HEK293 (cell line): ENCODE measurements at regions not wholly inside any gene's neighbourhood (a gene's known extent, or its start where the extent isn't known, plus 50 kb on each side); places are given as distances from the start of the nearest gene placed in this dataset.

ENCODE experiments used
- CTCF ChIA-PET: fragments of 350-600 bp; formaldehyde crosslinking; extraction: SDS; loops from one replicate; lab custom pipeline; 2021; ENCODE audit warnings: antibody characterized with exemption; lab: Yijun Ruan, JAX
- POLR2A ChIA-PET: fragments of 300-600 bp; formaldehyde crosslinking; extraction: SDS; loops from one replicate; lab custom pipeline; 2020; ENCODE audit warnings: antibody characterized with exemption, inconsistent platforms; lab: Yijun Ruan, JAX
- H3K27ac ChIP-seq: fragments of 200-500 bp; sonication (Bioruptor generic); 2 replicates; pipeline ENCODE4 v1.5.1; 2014; ENCODE audit warnings: low read depth, low read length, control low read depth, inconsistent platforms; ENCODE audit errors: extremely low read depth
- H3K36me3 ChIP-seq, 2 experiments: fragments of 200-500 bp in 1 of 2; sonication (Bioruptor generic) in 1 of 2; 1 replicate in 1 of 2; 2 replicates in 1 of 2; pipeline ENCODE4 v1.5.1; 2014 to 2017; ENCODE audit warnings: inconsistent platforms in 2 of 2, low read length in 2 of 2; ENCODE audit not compliant: control insufficient read depth in 2 of 2, insufficient read depth in 1 of 2
- H3K4me1 ChIP-seq: fragments of 200-500 bp; sonication (Bioruptor generic); 2 replicates; pipeline ENCODE4 v1.5.1; 2014; ENCODE audit warnings: mild to moderate bottlenecking, low read length, inconsistent platforms; ENCODE audit not compliant: control insufficient read depth, insufficient read depth
- H3K4me3 ChIP-seq: 2 replicates; pipeline ENCODE4 v1.5.1; 2011; ENCODE audit warnings: low read depth, mild to moderate bottlenecking, control low read depth, low read length, moderate library complexity
- H3K9me3 ChIP-seq: fragments of 200-500 bp; sonication (Bioruptor generic); 2 replicates; pipeline ENCODE4 v1.5.1; 2014; ENCODE audit warnings: low read depth, low read length, inconsistent platforms; ENCODE audit not compliant: control insufficient read depth, insufficient read depth
- INSM2 ChIP-seq: fragments of 450-650 bp; formaldehyde crosslinking; IDR thresholded peaks from 2 replicates; pipeline ENCODE4 v1.5.1; 2016; ENCODE audit warnings: missing biosample characterization, missing genetic modification characterization
- KLF7 ChIP-seq: fragments of 450-650 bp; formaldehyde crosslinking; IDR thresholded peaks from 2 replicates; pipeline ENCODE4 v1.5.1; 2016; ENCODE audit warnings: missing biosample characterization, missing genetic modification characterization, borderline replicate concordance
- OSR2 ChIP-seq: fragments of 450-650 bp; formaldehyde crosslinking; IDR thresholded peaks from 2 replicates; pipeline ENCODE4 v1.5.1; 2016; ENCODE audit warnings: missing biosample characterization, missing genetic modification characterization
- PRDM4 ChIP-seq: fragments of 450-650 bp; formaldehyde crosslinking; IDR thresholded peaks from 2 replicates; pipeline ENCODE4 v1.5.1; 2017; ENCODE audit warnings: missing biosample characterization, missing genetic modification characterization
- TRIM28 ChIP-seq: IDR thresholded peaks from 2 replicates; pipeline ENCODE4 v1.6.1; 2011; ENCODE audit warnings: low read length, control low read depth, borderline replicate concordance
- ZIC2 ChIP-seq: fragments of 450-650 bp; formaldehyde crosslinking; IDR thresholded peaks from 2 replicates; pipeline ENCODE4 v1.5.1; 2016; ENCODE audit warnings: missing biosample characterization, missing genetic modification characterization
- ZNF112 ChIP-seq: fragments of 450-650 bp; formaldehyde crosslinking; IDR thresholded peaks from 2 replicates; pipeline ENCODE4 v1.5.0; 2017; ENCODE audit warnings: missing biosample characterization, missing genetic modification characterization
- ZNF132 ChIP-seq: fragments of 450-650 bp; formaldehyde crosslinking; IDR thresholded peaks from 2 replicates; pipeline ENCODE4 v1.5.1; 2017; ENCODE audit warnings: missing biosample characterization, missing genetic modification characterization, borderline replicate concordance
- ZNF155 ChIP-seq: fragments of 450-650 bp; formaldehyde crosslinking; IDR thresholded peaks from 2 replicates; pipeline ENCODE4 v1.5.1; 2016; ENCODE audit warnings: missing biosample characterization, missing genetic modification characterization
- ZNF16 ChIP-seq: fragments of 450-650 bp; formaldehyde crosslinking; IDR thresholded peaks from 2 replicates; pipeline ENCODE4 v1.5.1; 2016; ENCODE audit warnings: low read depth, missing biosample characterization, missing genetic modification characterization
- ZNF2 ChIP-seq: fragments of 450-650 bp; formaldehyde crosslinking; IDR thresholded peaks from 2 replicates; pipeline ENCODE4 v1.5.1; 2016; ENCODE audit warnings: missing biosample characterization, missing genetic modification characterization
- ZNF23 ChIP-seq: fragments of 450-650 bp; formaldehyde crosslinking; IDR thresholded peaks from 2 replicates; pipeline ENCODE4 v1.5.1; 2016; ENCODE audit warnings: missing biosample characterization, missing genetic modification characterization, borderline replicate concordance
- ZNF280C ChIP-seq: fragments of 450-650 bp; formaldehyde crosslinking; IDR thresholded peaks from 2 replicates; pipeline ENCODE4 v1.5.1; 2016; ENCODE audit warnings: missing biosample characterization, missing genetic modification characterization
- ZNF394 ChIP-seq: fragments of 450-650 bp; formaldehyde crosslinking; IDR thresholded peaks from 2 replicates; pipeline ENCODE4 v1.5.1; 2016; ENCODE audit warnings: missing biosample characterization, missing genetic modification characterization, mild to moderate bottlenecking, moderate library complexity, borderline replicate concordance
- ZNF488 ChIP-seq: fragments of 450-650 bp; formaldehyde crosslinking; IDR thresholded peaks from 2 replicates; pipeline ENCODE4 v1.5.1; 2016; ENCODE audit warnings: missing biosample characterization, missing genetic modification characterization
- ZNF514 ChIP-seq: fragments of 450-650 bp; formaldehyde crosslinking; IDR thresholded peaks from 2 replicates; pipeline ENCODE4 v1.5.1; 2016; ENCODE audit warnings: missing biosample characterization, missing genetic modification characterization
- ZNF621 ChIP-seq: fragments of 450-650 bp; formaldehyde crosslinking; IDR thresholded peaks from 2 replicates; pipeline ENCODE4 v1.5.1; 2017; ENCODE audit warnings: missing biosample characterization, missing genetic modification characterization
- ZNF639 ChIP-seq: fragments of 450-650 bp; formaldehyde crosslinking; IDR thresholded peaks from 2 replicates; pipeline ENCODE4 v1.5.1; 2016; ENCODE audit warnings: missing biosample characterization, missing genetic modification characterization

- POLR2A ChIA-PET: no interaction called here
Observed at GRCh38 chr17:59451706-59452105, 113.7 kb upstream of the DHX40 start.

GRCh38 chr17:59454633-59455105, 110.7 kb upstream of the DHX40 start:
- no peak overlapping the region for H3K27ac ChIP-seq
- peaks cover 4% of the 10 kb centered on the region; the same call in 1 of the 2 replicates for H3K4me1 ChIP-seq
- CTCF ChIA-PET: interaction anchor here (0.7 to 1.1 kb wide), 2 partner anchors 25 to 515 kb away, joined by 3 to 4 read pairs; no protein-coding TSS in a partner anchor
- no peaks in the 10 kb centered on the region for H3K36me3 ChIP-seq
- H3K9me3 ChIP-seq: no peaks in the 10 kb centered on the region
- POLR2A ChIA-PET: interaction anchor here (0.5 kb wide), 1 partner anchor 9 kb away, joined by 4 read pairs; no protein-coding TSS in a partner anchor
- no peak for TF ChIP-seq ZNF23 (tag by site-specific recombination)
- no peak for TF ChIP-seq ZNF488 (tag by site-specific recombination)
- TF ChIP-seq ZNF394 (tag by site-specific recombination): no peak
- TF ChIP-seq KLF7: no peak
- H3K4me3 ChIP-seq: no peak overlapping the region

More at GRCh38 chr17:59451706-59452105, 113.7 kb upstream of the DHX40 start:
- H3K4me1 ChIP-seq: no peaks in the 10 kb centered on the region
- H3K4me3 ChIP-seq: no peak overlapping the region
- no peak overlapping the region for H3K27ac ChIP-seq
- TF ChIP-seq OSR2 (tag by site-specific recombination): peak; percentile 44; the same call in 1 of the 2 replicates
- no peak for TF ChIP-seq ZNF2 (tag by site-specific recombination)
- CTCF ChIA-PET: interaction anchor here (0.6 to 3.0 kb wide), 4 partner anchors 10 to 864 kb away, joined by 5 to 18 read pairs (median 10); no protein-coding TSS in a partner anchor
- H3K9me3 ChIP-seq: no peaks in the 10 kb centered on the region
- H3K36me3 ChIP-seq: no peaks in the 10 kb centered on the region

- no peak overlapping the region for H3K27ac ChIP-seq
- CTCF ChIA-PET: interaction anchor here (1.5 kb wide), 1 partner anchor 146 kb away, joined by 3 read pairs; no protein-coding TSS in a partner anchor
- POLR2A ChIA-PET: no interaction called here
- H3K36me3 ChIP-seq: no peaks in the 10 kb centered on the region
- TF ChIP-seq ZNF16 (tag by site-specific recombination) (no peak), TRIM28 (no peak), ZNF621 (tag by site-specific recombination) (no peak), ZNF280C (tag by site-specific recombination) (no peak), ZNF155 (no peak), ZNF514 (tag by site-specific recombination) (no peak)
- no peaks in the 10 kb centered on the region for H3K9me3 ChIP-seq
- no peak overlapping the region for H3K4me3 ChIP-seq
- peaks cover 4% of the 10 kb centered on the region; the same call in 1 of the 2 replicates for H3K4me1 ChIP-seq
Observed at GRCh38 chr17:59456428-59456827, 109.0 kb upstream of the DHX40 start.

- no peaks in the 10 kb centered on the region for H3K36me3 ChIP-seq
- no peak overlapping the region for H3K4me3 ChIP-seq
- H3K9me3 ChIP-seq: no peaks in the 10 kb centered on the region
- H3K4me1 ChIP-seq: peaks cover 4% of the 10 kb centered on the region; the same call in 1 of the 2 replicates
- POLR2A ChIA-PET: no interaction called here
- H3K27ac ChIP-seq: no peak overlapping the region
- CTCF ChIA-PET: interaction anchor here (1.0 to 1.6 kb wide), 5 partner anchors 16 to 146 kb away, joined by 3 to 4 read pairs (median 3); no protein-coding TSS in a partner anchor
- TF ChIP-seq ZNF132: no peak
- TF ChIP-seq PRDM4: no peak
- no peak for TF ChIP-seq ZNF112 (tag by site-specific recombination)
- no peak for TF ChIP-seq ZNF639
- TF ChIP-seq INSM2: no peak
- no peak for TF ChIP-seq ZIC2 (tag by site-specific recombination)
Observed at GRCh38 chr17:59456923-59457615, 108.3 kb upstream of the DHX40 start.
